GM19099 (cell line): ENCODE measurements at regions not wholly inside any gene's neighbourhood (a gene's known extent, or its start where the extent isn't known, plus 50 kb on each side); places are given as distances from the start of the nearest gene placed in this dataset.

Source experiments
- POLR2A ChIP-seq: IDR thresholded peaks from 3 replicates; pipeline ENCODE4 v1.6.1; 2011; ENCODE audit warnings: low read depth; ENCODE audit not compliant: insufficient read length; ENCODE audit errors: extremely low read depth

- TF ChIP-seq POLR2A: no peak
These were observed 196.6 kb downstream of the FOXL1 start for GRCh38 chr16:86774931-86775330.

DNA sequence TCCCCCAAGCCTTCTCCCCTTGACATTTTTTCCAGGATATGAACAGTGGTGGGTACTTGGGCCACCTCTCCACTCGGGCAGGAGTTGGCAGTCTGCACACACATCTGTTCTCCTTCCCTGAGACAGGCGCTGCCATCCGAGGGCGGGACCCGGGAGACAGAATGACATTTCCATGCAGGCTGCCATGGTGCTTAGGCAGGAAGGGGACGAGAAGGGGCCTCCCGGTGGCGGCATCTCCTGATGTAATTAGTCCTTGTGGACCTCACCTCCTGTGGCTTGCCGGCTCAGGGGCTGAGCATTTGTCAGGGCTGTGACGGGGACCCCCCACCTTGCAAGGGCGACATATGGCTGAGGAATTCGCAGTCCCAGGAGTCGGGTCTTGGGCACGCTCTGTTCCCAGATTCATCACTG lies 197.2 kb downstream of the FOXL1 start:
- TF ChIP-seq POLR2A: no peak

DNA sequence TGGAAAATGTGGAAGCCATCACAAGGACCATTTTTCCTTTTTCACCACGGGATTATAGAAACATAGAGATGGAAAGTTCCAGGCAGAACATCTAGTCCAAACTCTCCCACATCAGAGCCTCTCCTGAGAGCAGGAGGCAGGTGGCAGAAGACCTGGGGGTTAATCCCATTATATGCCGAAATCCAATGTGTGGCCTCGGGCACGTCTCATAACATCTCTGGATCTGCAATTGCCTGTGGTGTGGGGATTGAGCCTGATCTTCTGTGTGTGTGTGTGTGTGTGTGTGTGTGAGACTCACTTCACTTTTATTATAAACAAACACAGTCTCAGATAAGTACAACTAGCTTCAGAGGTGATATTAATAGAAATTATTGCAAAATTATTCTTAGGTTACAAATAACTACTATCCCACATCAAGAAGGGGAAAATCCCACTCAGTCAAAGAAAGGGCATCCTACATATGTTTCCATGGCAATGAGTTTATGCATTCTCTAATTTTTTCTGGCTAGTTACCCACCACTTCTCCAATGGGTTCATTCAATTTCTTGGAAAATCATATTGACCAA lies 199.1 kb downstream of the FOXL1 start:
- TF ChIP-seq POLR2A: no peak

- TF ChIP-seq POLR2A: no peak
These were observed 199.9 kb downstream of the FOXL1 start for GRCh38 chr16:86778108-86778745.

GRCh38 chr16:86778978-86779377 lies 200.6 kb downstream of the FOXL1 start:
- TF ChIP-seq POLR2A: no peak

DNA sequence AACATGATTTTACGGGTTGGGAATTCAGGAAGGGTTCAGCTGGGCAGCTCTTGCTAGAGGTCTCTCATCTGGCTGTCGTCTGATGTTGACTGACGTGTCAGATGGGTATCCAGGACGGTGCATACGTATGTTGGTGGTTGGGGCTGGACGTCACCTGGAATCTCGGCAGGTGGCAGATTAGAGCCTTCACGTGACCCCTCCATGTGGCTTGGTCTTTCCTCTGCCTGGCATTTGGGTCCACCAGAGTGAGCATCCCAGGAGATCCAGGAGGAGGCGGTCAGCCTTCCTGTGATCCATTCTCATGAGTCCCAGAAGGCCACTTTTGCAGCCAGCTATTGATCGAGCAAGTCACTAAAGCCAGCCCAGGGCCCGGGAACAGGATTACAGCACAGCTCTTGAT lies 202.7 kb downstream of the FOXL1 start:
- no peak for TF ChIP-seq POLR2A

DNA sequence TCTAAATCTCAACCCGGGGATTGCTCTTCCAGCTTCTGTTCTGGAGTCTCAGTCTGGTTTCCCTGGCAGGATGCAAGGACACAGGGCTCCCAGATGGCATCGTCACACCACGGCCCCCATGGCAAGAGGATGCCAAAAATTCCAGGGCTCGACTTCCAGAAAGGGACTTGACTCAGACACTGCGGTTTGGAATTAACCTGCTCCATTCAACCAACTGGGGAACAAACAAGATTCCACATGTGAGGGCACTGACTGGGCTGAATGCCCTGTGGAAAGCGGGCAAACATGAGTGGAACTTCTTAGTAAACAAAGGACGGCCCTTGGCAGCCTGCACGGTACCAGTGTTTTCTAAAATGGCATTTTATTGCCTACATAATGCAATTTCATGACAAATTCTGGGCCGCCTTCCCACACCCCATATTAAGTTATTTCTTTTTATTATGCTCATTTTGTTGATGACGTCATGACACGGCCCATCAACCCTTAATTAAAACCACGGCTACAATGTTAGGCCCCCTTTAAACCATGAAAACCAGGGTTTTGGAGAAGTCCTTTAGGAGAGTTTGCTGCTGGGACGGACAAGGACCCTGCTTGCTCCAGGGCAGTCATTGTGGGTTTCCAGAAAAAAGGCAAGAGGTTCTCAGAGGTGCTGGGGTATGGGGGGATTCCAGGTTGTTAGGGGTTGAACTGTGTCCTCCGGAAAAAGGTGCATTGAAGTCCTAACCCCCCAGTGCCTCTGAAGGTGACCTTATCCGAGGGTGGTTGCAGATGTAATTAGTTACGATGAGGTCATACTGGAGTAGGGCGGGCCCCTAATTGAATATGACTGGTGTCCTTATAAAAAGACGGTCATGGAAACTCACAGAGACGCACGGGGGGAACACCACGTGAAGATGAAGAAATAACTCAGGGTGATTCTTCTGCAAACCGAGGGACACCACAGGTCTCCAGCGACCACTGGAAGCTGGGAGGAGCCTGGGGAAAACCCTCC lies 205.6 kb downstream of the FOXL1 start:
- no peak for TF ChIP-seq POLR2A

DNA sequence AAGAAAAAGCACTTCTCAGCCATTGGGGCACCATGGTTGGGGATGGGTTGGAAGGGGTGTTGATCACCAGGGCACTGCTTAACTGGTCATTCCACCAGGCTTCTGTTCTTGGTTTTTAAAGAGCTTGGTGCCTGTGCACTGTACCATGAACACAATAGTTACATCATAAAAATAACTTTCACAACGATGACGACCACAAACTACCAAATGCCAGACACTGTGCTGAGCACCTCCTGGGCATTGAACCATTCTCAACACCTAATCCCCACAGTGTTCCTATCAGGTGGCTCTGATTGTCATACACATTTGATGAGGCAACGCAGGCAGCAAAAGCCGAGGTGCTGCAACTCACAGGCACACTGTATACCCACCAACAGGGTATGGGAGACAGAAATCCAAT lies 208.0 kb downstream of the FOXL1 start:
- TF ChIP-seq POLR2A: no peak

DNA sequence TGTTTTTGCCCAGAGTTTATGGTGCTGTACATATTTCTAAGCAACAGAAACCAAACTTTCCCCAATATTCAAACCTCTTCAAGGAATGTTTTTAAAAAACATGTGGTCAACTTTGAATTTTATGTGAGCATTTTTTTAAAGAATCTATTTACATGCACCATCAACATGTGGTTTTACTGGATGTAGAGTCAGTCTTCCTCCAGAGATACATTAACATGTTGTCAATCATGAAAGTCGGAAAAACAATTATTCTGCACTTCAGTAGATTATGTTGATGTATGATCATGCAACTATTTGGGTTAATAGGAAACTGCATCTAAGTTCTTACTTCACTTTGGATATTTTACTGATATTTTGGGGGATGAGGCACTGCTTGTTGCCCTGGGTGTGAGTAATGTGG lies 208.6 kb downstream of the FOXL1 start:
- no peak for TF ChIP-seq POLR2A

- no peak for TF ChIP-seq POLR2A
These were observed 209.2 kb downstream of the FOXL1 start for GRCh38 chr16:86787538-86787937.

DNA sequence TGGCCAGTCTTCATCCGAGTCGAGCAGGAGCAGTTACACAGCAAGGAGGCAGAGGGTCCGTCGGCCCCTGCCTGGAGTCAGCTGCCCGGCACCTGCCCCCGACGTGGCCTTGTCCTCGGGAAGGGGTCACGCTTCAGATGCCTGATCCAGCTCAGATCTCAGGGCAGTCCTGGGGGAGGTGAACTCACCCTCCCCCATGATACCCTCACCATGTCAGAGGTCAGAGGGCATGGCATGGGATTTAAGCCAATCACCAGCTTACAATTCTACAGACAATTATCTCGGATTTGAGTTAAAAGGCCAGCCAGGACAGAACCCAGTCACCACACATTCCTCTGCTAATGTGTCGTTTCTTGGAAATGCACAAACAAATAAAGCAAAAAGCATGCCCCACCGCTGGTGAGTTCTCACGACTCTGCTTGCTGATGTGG lies 211.3 kb downstream of the FOXL1 start:
- TF ChIP-seq POLR2A: no peak

GRCh38 chr16:86791287-86792035 lies 213.1 kb downstream of the FOXL1 start:
- no peak for TF ChIP-seq POLR2A

- TF ChIP-seq POLR2A: no peak
These were observed 216.0 kb downstream of the FOXL1 start for GRCh38 chr16:86794216-86794864.

- TF ChIP-seq POLR2A: no peak
These were observed 219.4 kb downstream of the FOXL1 start for GRCh38 chr16:86797700-86798099.
